ENCODE measurements at regions not wholly inside any gene's neighbourhood (a gene's known extent, or its start where the extent isn't known, plus 50 kb on each side); places are given as distances from the start of the nearest gene placed in this dataset.

- TF ChIP-seq CTCF (IDR thresholded peaks at IDR 0.05; ENCODE audit: poor library complexity) (no peak), EZH2 (IDR thresholded peaks at IDR 0.05; ENCODE audit: borderline replicate concordance) (no peak)
Observed at GRCh38 chrX:140447150-140447549, 57.7 kb downstream of the SOX3 start.
